CD1c-positive myeloid dendritic cell (primary cell): ENCODE measurements at regions not wholly inside any gene's neighbourhood (a gene's known extent, or its start where the extent isn't known, plus 50 kb on each side); places are given as distances from the start of the nearest gene placed in this dataset.

Experiments
- DNase-seq: peaks from one replicate; pipeline ENCODE4 v3.0.0-alpha.2; 2016; ENCODE audit errors: extremely low spot score

GRCh38 chr11:80525663-80526405 lies 1085.0 kb upstream of the TENM4 start:
- no peak for DNase-seq

GRCh38 chr11:80524349-80524748 lies 1083.5 kb upstream of the TENM4 start:
- DNase-seq: no peak

GRCh38 chr11:80523057-80523456 lies 1082.2 kb upstream of the TENM4 start:
- DNase-seq: no peak

- DNase-seq: no peak
These were observed 1080.8 kb upstream of the TENM4 start for GRCh38 chr11:80521592-80521991.

GRCh38 chr11:80520507-80520887 lies 1079.7 kb upstream of the TENM4 start:
- no peak for DNase-seq

- no peak for DNase-seq
These were observed 1079.0 kb upstream of the TENM4 start for GRCh38 chr11:80519596-80520506.

GRCh38 chr11:80517701-80518100 lies 1076.9 kb upstream of the TENM4 start:
- DNase-seq: no peak

- DNase-seq: no peak
These were observed 1074.3 kb upstream of the TENM4 start for GRCh38 chr11:80515097-80515496.

GRCh38 chr11:80512491-80512890 lies 1071.7 kb upstream of the TENM4 start:
- DNase-seq: no peak

- DNase-seq: no peak
These were observed 1064.9 kb upstream of the TENM4 start for GRCh38 chr11:80505771-80506170.

GRCh38 chr11:80503990-80504389 lies 1063.2 kb upstream of the TENM4 start:
- no peak for DNase-seq

- DNase-seq: no peak
These were observed 1061.7 kb upstream of the TENM4 start for GRCh38 chr11:80502511-80502910.

- no peak for DNase-seq
These were observed 1054.3 kb upstream of the TENM4 start for GRCh38 chr11:80495116-80495515.

GRCh38 chr11:80487952-80488351 lies 1047.1 kb upstream of the TENM4 start:
- no peak for DNase-seq

- no peak for DNase-seq
These were observed 1045.8 kb upstream of the TENM4 start for GRCh38 chr11:80486678-80487077.

- DNase-seq: no peak
These were observed 1036.3 kb upstream of the TENM4 start for GRCh38 chr11:80477178-80477577.

GRCh38 chr11:80473562-80473961 lies 1032.7 kb upstream of the TENM4 start:
- no peak for DNase-seq

GRCh38 chr11:80469871-80470270 lies 1029.0 kb upstream of the TENM4 start:
- no peak for DNase-seq

- no peak for DNase-seq
These were observed 1025.7 kb upstream of the TENM4 start for GRCh38 chr11:80466570-80466969.

GRCh38 chr11:80462211-80462610 lies 1021.4 kb upstream of the TENM4 start:
- no peak for DNase-seq

- DNase-seq: no peak
These were observed 1017.5 kb upstream of the TENM4 start for GRCh38 chr11:80458376-80458775.

GRCh38 chr11:80457823-80458222 lies 1017.0 kb upstream of the TENM4 start:
- no peak for DNase-seq

- no peak for DNase-seq
These were observed 1015.0 kb upstream of the TENM4 start for GRCh38 chr11:80455818-80456217.
